Activated naive CD4-positive, alpha-beta T cell treated with anti-CD3 and anti-CD28 coated beads, Interleukin-2, amount 50 U/mL, for 72 hours (primary cell): ENCODE measurements at regions not wholly inside any gene's neighbourhood (a gene's known extent, or its start where the extent isn't known, plus 50 kb on each side); places are given as distances from the start of the nearest gene placed in this dataset.
"Not testable (repeated sequence)": the region's sequence is repeated elsewhere in the genome, so short reads cannot be mapped to it uniquely, and the experiment has no call there.

Experiments
- ATAC-seq, 2 donors: fragments of 150-1000 bp; cut with Tn5 transposase; 2 replicates each; pipeline ENCODE4 v1.10.0; 2021; ENCODE audit warnings: mild to moderate bottlenecking in 2 of 2, moderate library complexity in 2 of 2
- DNase-seq, 2 donors: peaks; one replicate each; pipeline ENCODE4 v3.0.0; 2021 to 2022; ENCODE audit warnings: low spot score in 2 of 2
- H3K27ac Mint-ChIP-seq, 2 donors: one replicate each; pipeline ENCODE4 v1.8.0; 2022; ENCODE audit warnings: mild to moderate bottlenecking in 2 of 2, mixed read lengths in 2 of 2
- H3K36me3 Mint-ChIP-seq, 2 donors: one replicate each; pipeline ENCODE4 v1.8.0; 2022; ENCODE audit warnings: mixed read lengths in 2 of 2
- H3K9me3 Mint-ChIP-seq, 2 donors: one replicate each; pipeline ENCODE4 v1.8.0; 2022; ENCODE audit warnings: mixed read lengths in 2 of 2

- no peak for DNase-seq
- Mint-ChIP-seq H3K36me3 (no peaks in the 10 kb centered on the region), H3K27ac (no peak overlapping the region), H3K9me3 (no peaks in the 10 kb centered on the region)
- ATAC-seq = no peak
These were observed 115.6 kb downstream of the CCER1 start for GRCh38 chr12:90839346-90839745.

- ATAC-seq (no peak), DNase-seq (no peak)
- Mint-ChIP-seq H3K27ac (no peak overlapping the region), H3K9me3 (no peaks in the 10 kb centered on the region), H3K36me3 (no peaks in the 10 kb centered on the region)
These were observed 118.3 kb downstream of the CCER1 start for GRCh38 chr12:90836689-90837088.

GRCh38 chr12:90833228-90833627 is 121.7 kb downstream of the CCER1 start:
- ATAC-seq (no peak), DNase-seq (no peak)
- Mint-ChIP-seq H3K27ac (no peak overlapping the region), H3K9me3 (no peaks in the 10 kb centered on the region), H3K36me3 (no peaks in the 10 kb centered on the region)

GRCh38 chr12:90832427-90832826 is 122.5 kb downstream of the CCER1 start:
- Mint-ChIP-seq H3K27ac (no peak overlapping the region), H3K36me3 (no peaks in the 10 kb centered on the region), H3K9me3 (no peaks in the 10 kb centered on the region)
- ATAC-seq (no peak), DNase-seq (no peak)

GRCh38 chr12:90831712-90832111 is 123.3 kb downstream of the CCER1 start:
- H3K36me3 Mint-ChIP-seq = no peaks in the 10 kb centered on the region
- ATAC-seq (no peak), DNase-seq (no peak)
- H3K9me3 Mint-ChIP-seq = no peaks in the 10 kb centered on the region
- H3K27ac Mint-ChIP-seq = no peak overlapping the region

- DNase-seq (no peak), ATAC-seq (no peak)
- Mint-ChIP-seq H3K9me3 (no peaks in the 10 kb centered on the region), H3K27ac (no peak overlapping the region), H3K36me3 (no peaks in the 10 kb centered on the region)
These were observed 125.9 kb downstream of the CCER1 start for GRCh38 chr12:90829044-90829443.

GRCh38 chr12:90828621-90829020 is 126.4 kb downstream of the CCER1 start:
- no peak for DNase-seq
- H3K9me3 Mint-ChIP-seq = no peaks in the 10 kb centered on the region
- H3K36me3 Mint-ChIP-seq = no peaks in the 10 kb centered on the region
- ATAC-seq = no peak
- H3K27ac Mint-ChIP-seq = no peak overlapping the region

GRCh38 chr12:90827567-90827966 is 127.4 kb downstream of the CCER1 start:
- ATAC-seq (no peak), DNase-seq (no peak)
- Mint-ChIP-seq H3K9me3 (no peaks in the 10 kb centered on the region), H3K27ac (no peak overlapping the region), H3K36me3 (no peaks in the 10 kb centered on the region)

- Mint-ChIP-seq H3K27ac (no peak overlapping the region), H3K9me3 (no peaks in the 10 kb centered on the region), H3K36me3 (no peaks in the 10 kb centered on the region)
- ATAC-seq = no peak
- DNase-seq = no peak
These were observed 128.9 kb downstream of the CCER1 start for GRCh38 chr12:90826036-90826435.

- Mint-ChIP-seq H3K36me3 (no peaks in the 10 kb centered on the region), H3K27ac (no peak overlapping the region), H3K9me3 (no peaks in the 10 kb centered on the region)
- ATAC-seq = no peak
- DNase-seq = no peak
These were observed 131.1 kb downstream of the CCER1 start for GRCh38 chr12:90823859-90824258.

- Mint-ChIP-seq H3K9me3 (peaks cover 0 to 3% of the 10 kb centered on the region in 2 donors), H3K27ac (no peak overlapping the region), H3K36me3 (no peaks in the 10 kb centered on the region)
- ATAC-seq = no peak
- DNase-seq = no peak
These were observed 135.3 kb downstream of the CCER1 start for GRCh38 chr12:90819709-90820108.

- Mint-ChIP-seq H3K9me3 (peaks cover 0 to 3% of the 10 kb centered on the region in 2 donors), H3K36me3 (no peaks in the 10 kb centered on the region), H3K27ac (no peak overlapping the region)
- no peak for DNase-seq
- ATAC-seq = no peak
These were observed 138.5 kb downstream of the CCER1 start for GRCh38 chr12:90816353-90817089.

- DNase-seq = no peak
- Mint-ChIP-seq H3K36me3 (no peaks in the 10 kb centered on the region), H3K9me3 (no peaks in the 10 kb centered on the region), H3K27ac (no peak overlapping the region)
- no peak for ATAC-seq
These were observed 145.0 kb downstream of the CCER1 start for GRCh38 chr12:90809940-90810339.

GRCh38 chr12:90808568-90808967 is 146.4 kb downstream of the CCER1 start:
- ATAC-seq (no peak), DNase-seq (no peak)
- no peak overlapping the region for H3K27ac Mint-ChIP-seq

GRCh38 chr12:90802727-90803126 is 152.2 kb downstream of the CCER1 start:
- no peak for DNase-seq
- ATAC-seq = no peak
- Mint-ChIP-seq H3K27ac (no peak overlapping the region), H3K36me3 (no peaks in the 10 kb centered on the region), H3K9me3 (peaks cover 0 to 3% of the 10 kb centered on the region in 2 donors)

More at GRCh38 chr12:90808568-90808967, 146.4 kb downstream of the CCER1 start:
- Mint-ChIP-seq H3K36me3 (no peaks in the 10 kb centered on the region), H3K9me3 (no peaks in the 10 kb centered on the region)

- no peak overlapping the region for H3K27ac Mint-ChIP-seq
- ATAC-seq (no peak), DNase-seq (no peak)
- peaks cover 0 to 3% of the 10 kb centered on the region in 2 donors for H3K9me3 Mint-ChIP-seq
- H3K36me3 Mint-ChIP-seq = no peaks in the 10 kb centered on the region
These were observed 153.2 kb downstream of the CCER1 start for GRCh38 chr12:90801776-90802175.

- no peak for ATAC-seq
- Mint-ChIP-seq H3K27ac (no peak overlapping the region), H3K9me3 (peaks cover 0 to 3% of the 10 kb centered on the region in 2 donors), H3K36me3 (no peaks in the 10 kb centered on the region)
- no peak for DNase-seq
These were observed 160.8 kb downstream of the CCER1 start for GRCh38 chr12:90794212-90794611.

- H3K9me3 Mint-ChIP-seq, H3K27ac Mint-ChIP-seq, H3K36me3 Mint-ChIP-seq, ATAC-seq, DNase-seq: not testable (repeated sequence)
These were observed 162.3 kb downstream of the CCER1 start for GRCh38 chr12:90792718-90793117.
